ENCODE measurements at regions not wholly inside any gene's neighbourhood (a gene's known extent, or its start where the extent isn't known, plus 50 kb on each side); places are given as distances from the start of the nearest gene placed in this dataset.
"Not testable (repeated sequence)": the region's sequence is repeated elsewhere in the genome, so short reads cannot be mapped to it uniquely, and the experiment has no call there.

- no peaks in the 10 kb centered on the region for H3K27me3 ChIP-seq (ENCODE audit: low read depth)
- no peaks in the 10 kb centered on the region for H3K9me3 ChIP-seq (replicated peaks)
- intact Hi-C loops (cut with micrococcal nuclease) = no loop called here
- H3K4me3 ChIP-seq = no peak overlapping the region
- no peak for DNase-seq
- TF ChIP-seq CTCF (IDR thresholded peaks at IDR 0.05; ENCODE audit: borderline replicate concordance) = no peak
- no peak overlapping the region for H3K27ac ChIP-seq (replicated peaks)
- no peaks in the 10 kb centered on the region for H3K4me1 ChIP-seq
- H3K36me3 ChIP-seq = no peaks in the 10 kb centered on the region
These were observed 421.0 kb upstream of the KLF12 start for GRCh38 chr13:74555276-74555625.

- H3K9me3 ChIP-seq (replicated peaks) = no peaks in the 10 kb centered on the region
- no peak for DNase-seq
- H3K4me1 ChIP-seq = no peaks in the 10 kb centered on the region
- no peaks in the 10 kb centered on the region for H3K27me3 ChIP-seq (ENCODE audit: low read depth)
- TF ChIP-seq CTCF (IDR thresholded peaks at IDR 0.05; ENCODE audit: borderline replicate concordance) = no peak
- no peak overlapping the region for H3K4me3 ChIP-seq
- H3K27ac ChIP-seq (replicated peaks) = no peak overlapping the region
- no peaks in the 10 kb centered on the region for H3K36me3 ChIP-seq
- intact Hi-C loops (cut with micrococcal nuclease) = no loop called here
These were observed 420.5 kb upstream of the KLF12 start for GRCh38 chr13:74554569-74555275.

- TF ChIP-seq CTCF (IDR thresholded peaks at IDR 0.05; ENCODE audit: borderline replicate concordance) = no peak
- H3K4me1 ChIP-seq = no peaks in the 10 kb centered on the region
- intact Hi-C loops (cut with micrococcal nuclease) = no loop called here
- no peaks in the 10 kb centered on the region for H3K36me3 ChIP-seq
- H3K9me3 ChIP-seq (replicated peaks) = no peaks in the 10 kb centered on the region
- H3K4me3 ChIP-seq = no peak overlapping the region
- H3K27me3 ChIP-seq (ENCODE audit: low read depth) = no peaks in the 10 kb centered on the region
- no peak for DNase-seq
- H3K27ac ChIP-seq (replicated peaks) = no peak overlapping the region
These were observed 415.8 kb upstream of the KLF12 start for GRCh38 chr13:74550039-74550438.

GRCh38 chr13:74536649-74537048, 402.4 kb upstream of the KLF12 start:
- H3K27me3 ChIP-seq (ENCODE audit: low read depth); H3K4me1 ChIP-seq; H3K4me3 ChIP-seq; H3K27ac ChIP-seq (replicated peaks); H3K9me3 ChIP-seq (replicated peaks); H3K36me3 ChIP-seq; intact Hi-C loops (cut with micrococcal nuclease); DNase-seq: not testable (repeated sequence)

GRCh38 chr13:74533226-74533625, 399.0 kb upstream of the KLF12 start:
- no peaks in the 10 kb centered on the region for H3K36me3 ChIP-seq
- H3K27me3 ChIP-seq (ENCODE audit: low read depth) = no peaks in the 10 kb centered on the region
- intact Hi-C loops (cut with micrococcal nuclease) = no loop called here
- no peak for TF ChIP-seq CTCF (IDR thresholded peaks at IDR 0.05; ENCODE audit: borderline replicate concordance)
- no peaks in the 10 kb centered on the region for H3K9me3 ChIP-seq (replicated peaks)
- no peak overlapping the region for H3K27ac ChIP-seq (replicated peaks)
- H3K4me3 ChIP-seq = no peak overlapping the region
- DNase-seq = no peak
- no peaks in the 10 kb centered on the region for H3K4me1 ChIP-seq

- no peaks in the 10 kb centered on the region for H3K36me3 ChIP-seq
- TF ChIP-seq CTCF (IDR thresholded peaks at IDR 0.05; ENCODE audit: borderline replicate concordance) = no peak
- no peaks in the 10 kb centered on the region for H3K4me1 ChIP-seq
- DNase-seq = no peak
- no peak overlapping the region for H3K27ac ChIP-seq (replicated peaks)
- H3K4me3 ChIP-seq = no peak overlapping the region
- H3K27me3 ChIP-seq (ENCODE audit: low read depth) = no peaks in the 10 kb centered on the region
- intact Hi-C loops (cut with micrococcal nuclease) = no loop called here
- no peaks in the 10 kb centered on the region for H3K9me3 ChIP-seq (replicated peaks)
These were observed 395.8 kb upstream of the KLF12 start for GRCh38 chr13:74530011-74530410.
